ENCODE measurements at regions not wholly inside any gene's neighbourhood (a gene's known extent, or its start where the extent isn't known, plus 50 kb on each side); places are given as distances from the start of the nearest gene placed in this dataset.

- H4K20me1 ChIP-seq (ENCODE audit: insufficient read depth, low read length): no peaks in the 10 kb centered on the region
- H3K4me2 ChIP-seq (ENCODE audit: insufficient read depth, low read length): no peak overlapping the region
- H3K27ac ChIP-seq (ENCODE audit: low read depth, low read length): no peak overlapping the region
- H3K36me3 ChIP-seq (ENCODE audit: insufficient read depth, low read length): no peaks in the 10 kb centered on the region
- no peak for DNase-seq (ENCODE audit: insufficient read length, low spot score, missing footprints)
- no peak for TF ChIP-seq CTCF (IDR thresholded peaks at IDR 0.05; ENCODE audit: extremely low read depth, low read depth, low read length)
- no peaks in the 10 kb centered on the region for H3K79me2 ChIP-seq (ENCODE audit: insufficient read depth, low read length)
- H3K4me1 ChIP-seq (ENCODE audit: insufficient read depth, low read length): no peaks in the 10 kb centered on the region
- H3K27me3 ChIP-seq (ENCODE audit: insufficient read depth, low read length): no peaks in the 10 kb centered on the region
- no peak overlapping the region for H2AFZ ChIP-seq (ENCODE audit: low read length)
- no peak overlapping the region for H3K4me3 ChIP-seq (ENCODE audit: insufficient read depth, low read length)
- H3K9me3 ChIP-seq (ENCODE audit: low read depth, low read length): no peaks in the 10 kb centered on the region
Measured at GRCh38 chr9:89765211-89765946, 160.6 kb downstream of the GADD45G start.

DNA sequence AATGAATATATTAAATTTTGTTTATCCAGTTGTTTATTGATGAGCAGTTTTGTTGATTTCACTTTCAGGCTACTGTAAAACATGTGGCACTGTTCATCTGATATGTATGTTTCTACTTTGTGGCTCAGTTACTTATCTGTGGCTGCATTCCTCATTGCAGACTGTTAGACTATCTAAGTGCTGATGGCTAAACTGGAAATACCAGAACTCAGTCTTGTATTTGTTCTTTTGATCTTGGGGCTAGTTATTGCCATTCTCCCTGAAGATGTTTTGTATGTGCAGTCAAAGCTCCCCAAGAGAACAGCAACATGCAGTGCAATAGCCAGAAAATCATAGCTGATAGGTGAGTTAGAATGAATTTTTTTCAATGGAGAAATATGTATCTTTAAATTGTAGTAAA lies 162.2 kb downstream of the GADD45G start:
- H2AFZ ChIP-seq (ENCODE audit: low read length): no peak overlapping the region
- no peaks in the 10 kb centered on the region for H3K36me3 ChIP-seq (ENCODE audit: insufficient read depth, low read length)
- H3K27ac ChIP-seq (ENCODE audit: low read depth, low read length): no peak overlapping the region
- TF ChIP-seq CTCF (IDR thresholded peaks at IDR 0.05; ENCODE audit: extremely low read depth, low read depth, low read length): no peak
- H4K20me1 ChIP-seq (ENCODE audit: insufficient read depth, low read length): no peaks in the 10 kb centered on the region
- no peaks in the 10 kb centered on the region for H3K79me2 ChIP-seq (ENCODE audit: insufficient read depth, low read length)
- H3K4me1 ChIP-seq (ENCODE audit: insufficient read depth, low read length): no peaks in the 10 kb centered on the region
- no peak overlapping the region for H3K4me3 ChIP-seq (ENCODE audit: insufficient read depth, low read length)
- H3K4me2 ChIP-seq (ENCODE audit: insufficient read depth, low read length): no peak overlapping the region
- H3K27me3 ChIP-seq (ENCODE audit: insufficient read depth, low read length): no peaks in the 10 kb centered on the region
- no peak for DNase-seq (ENCODE audit: insufficient read length, low spot score, missing footprints)
- H3K9me3 ChIP-seq (ENCODE audit: low read depth, low read length): no peaks in the 10 kb centered on the region

DNA sequence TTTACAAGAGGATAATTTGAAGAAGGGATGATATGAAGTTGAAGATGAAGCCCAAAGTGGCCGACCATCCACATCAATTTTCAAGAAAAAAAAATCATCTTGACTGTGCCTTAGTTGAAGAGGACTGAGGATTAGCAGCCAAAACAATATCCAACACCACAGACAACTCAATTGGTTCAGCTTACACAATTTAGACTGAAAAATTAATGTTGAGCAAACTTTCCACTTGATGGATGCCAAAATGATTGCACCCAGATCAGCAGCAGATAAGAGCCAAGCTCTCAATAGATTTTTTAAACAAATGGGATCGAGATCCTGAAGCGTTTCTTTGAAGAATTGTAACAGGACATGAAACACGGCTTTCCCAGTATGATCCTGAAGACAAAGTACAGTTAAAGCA lies 163.2 kb downstream of the GADD45G start:
- Histone ChIP-seq H3K9me3 (ENCODE audit: low read depth, low read length) (no peaks in the 10 kb centered on the region), H3K4me2 (ENCODE audit: insufficient read depth, low read length) (no peak overlapping the region), H3K4me1 (ENCODE audit: insufficient read depth, low read length) (no peaks in the 10 kb centered on the region), H2AFZ (ENCODE audit: low read length) (no peak overlapping the region), H3K79me2 (ENCODE audit: insufficient read depth, low read length) (no peaks in the 10 kb centered on the region), H3K27me3 (ENCODE audit: insufficient read depth, low read length) (no peaks in the 10 kb centered on the region), H3K36me3 (ENCODE audit: insufficient read depth, low read length) (no peaks in the 10 kb centered on the region), H4K20me1 (ENCODE audit: insufficient read depth, low read length) (no peaks in the 10 kb centered on the region), H3K4me3 (ENCODE audit: insufficient read depth, low read length) (no peak overlapping the region), H3K27ac (ENCODE audit: low read depth, low read length) (no peak overlapping the region)
- no peak for TF ChIP-seq CTCF (IDR thresholded peaks at IDR 0.05; ENCODE audit: extremely low read depth, low read depth, low read length)
- DNase-seq (ENCODE audit: insufficient read length, low spot score, missing footprints): no peak

- H3K27ac ChIP-seq (ENCODE audit: low read depth, low read length): no peak overlapping the region
- TF ChIP-seq CTCF (IDR thresholded peaks at IDR 0.05; ENCODE audit: extremely low read depth, low read depth, low read length): no peak
- no peaks in the 10 kb centered on the region for H4K20me1 ChIP-seq (ENCODE audit: insufficient read depth, low read length)
- no peak overlapping the region for H3K4me3 ChIP-seq (ENCODE audit: insufficient read depth, low read length)
- H3K4me1 ChIP-seq (ENCODE audit: insufficient read depth, low read length): no peaks in the 10 kb centered on the region
- no peak overlapping the region for H3K4me2 ChIP-seq (ENCODE audit: insufficient read depth, low read length)
- H3K79me2 ChIP-seq (ENCODE audit: insufficient read depth, low read length): no peaks in the 10 kb centered on the region
- no peak overlapping the region for H2AFZ ChIP-seq (ENCODE audit: low read length)
- H3K27me3 ChIP-seq (ENCODE audit: insufficient read depth, low read length): no peaks in the 10 kb centered on the region
- no peak for DNase-seq (ENCODE audit: insufficient read length, low spot score, missing footprints)
- H3K9me3 ChIP-seq (ENCODE audit: low read depth, low read length): no peaks in the 10 kb centered on the region
- no peaks in the 10 kb centered on the region for H3K36me3 ChIP-seq (ENCODE audit: insufficient read depth, low read length)
Measured at GRCh38 chr9:89768650-89769071, 163.8 kb downstream of the GADD45G start.
